ENCODE measurements at regions not wholly inside any gene's neighbourhood (a gene's known extent, or its start where the extent isn't known, plus 50 kb on each side); places are given as distances from the start of the nearest gene placed in this dataset.

DNA sequence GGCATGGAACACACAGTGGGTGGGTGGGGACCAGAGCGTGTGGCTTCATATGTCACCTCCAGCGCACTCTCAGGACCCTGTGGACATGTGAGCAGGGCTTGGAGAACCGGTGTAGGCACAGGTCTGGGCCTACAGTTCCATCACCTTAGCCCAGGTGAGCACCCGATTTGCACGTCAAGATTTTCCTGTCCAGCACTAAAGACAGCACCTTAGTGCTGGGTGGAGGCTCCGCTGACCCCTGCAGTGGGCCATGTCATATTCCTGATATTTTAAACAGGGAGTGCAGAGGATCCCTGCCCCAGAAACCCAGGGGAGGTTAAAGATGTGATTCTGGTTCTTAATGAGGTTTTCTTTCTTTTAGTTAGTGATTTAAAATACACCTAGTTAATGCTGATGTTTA lies 356.0 kb upstream of the IRX4 start:
- POLR2A ChIA-PET: no interaction called here
- CTCF ChIA-PET: no interaction called here
- TF ChIP-seq, protein P1, sequence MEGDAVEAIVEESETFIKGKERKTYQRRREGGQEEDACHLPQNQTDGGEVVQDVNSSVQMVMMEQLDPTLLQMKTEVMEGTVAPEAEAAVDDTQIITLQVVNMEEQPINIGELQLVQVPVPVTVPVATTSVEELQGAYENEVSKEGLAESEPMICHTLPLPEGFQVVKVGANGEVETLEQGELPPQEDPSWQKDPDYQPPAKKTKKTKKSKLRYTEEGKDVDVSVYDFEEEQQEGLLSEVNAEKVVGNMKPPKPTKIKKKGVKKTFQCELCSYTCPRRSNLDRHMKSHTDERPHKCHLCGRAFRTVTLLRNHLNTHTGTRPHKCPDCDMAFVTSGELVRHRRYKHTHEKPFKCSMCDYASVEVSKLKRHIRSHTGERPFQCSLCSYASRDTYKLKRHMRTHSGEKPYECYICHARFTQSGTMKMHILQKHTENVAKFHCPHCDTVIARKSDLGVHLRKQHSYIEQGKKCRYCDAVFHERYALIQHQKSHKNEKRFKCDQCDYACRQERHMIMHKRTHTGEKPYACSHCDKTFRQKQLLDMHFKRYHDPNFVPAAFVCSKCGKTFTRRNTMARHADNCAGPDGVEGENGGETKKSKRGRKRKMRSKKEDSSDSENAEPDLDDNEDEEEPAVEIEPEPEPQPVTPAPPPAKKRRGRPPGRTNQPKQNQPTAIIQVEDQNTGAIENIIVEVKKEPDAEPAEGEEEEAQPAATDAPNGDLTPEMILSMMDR (IDR thresholded peaks at IDR 0.05; ENCODE audit: insufficient read depth, low read length, missing control alignments): no peak
- no peak for DNase-seq (ENCODE audit: low read depth, low spot score)
- no peak overlapping the region for H3K4me3 ChIP-seq (ENCODE audit: low read depth, low read length)

GRCh38 chr5:2227433-2227832 lies 344.7 kb upstream of the IRX4 start:
- POLR2A ChIA-PET: no interaction called here
- CTCF ChIA-PET: no interaction called here
- TF ChIP-seq, protein P1 (IDR thresholded peaks at IDR 0.05; ENCODE audit: insufficient read depth, low read length, missing control alignments): no peak
- H3K4me3 ChIP-seq (ENCODE audit: low read depth, low read length): no peak overlapping the region
- no peak for DNase-seq (ENCODE audit: low read depth, low spot score)

- DNase-seq (ENCODE audit: low read depth, low spot score): no peak
- ChIA-PET CTCF (no interaction called here), POLR2A (no interaction called here)
- no peak overlapping the region for H3K4me3 ChIP-seq (ENCODE audit: low read depth, low read length)
- TF ChIP-seq, protein P1 (IDR thresholded peaks at IDR 0.05; ENCODE audit: insufficient read depth, low read length, missing control alignments): no peak
These were observed 342.0 kb upstream of the IRX4 start for GRCh38 chr5:2224689-2225088.

DNA sequence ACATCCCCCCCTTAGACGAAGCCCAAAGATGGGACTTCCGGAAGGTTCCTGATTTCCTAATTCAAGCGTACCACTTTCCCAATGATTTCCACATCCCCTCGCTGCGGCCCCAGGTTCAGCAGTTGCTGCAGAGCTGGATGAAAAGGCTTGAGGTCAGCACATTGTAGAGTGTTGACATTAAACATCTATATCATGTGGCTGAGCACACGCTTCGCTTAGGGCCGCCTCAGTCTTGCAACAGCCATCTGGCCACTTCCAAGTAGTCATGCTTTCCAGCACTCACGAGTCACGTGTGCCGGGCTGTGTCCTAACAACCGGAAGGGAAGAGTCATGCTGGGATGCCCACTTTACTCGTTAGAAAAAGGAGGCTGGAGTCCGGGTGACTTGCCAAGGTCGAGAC lies 340.6 kb upstream of the IRX4 start:
- ChIA-PET POLR2A (no interaction called here), CTCF (no interaction called here)
- TF ChIP-seq, protein P1 (IDR thresholded peaks at IDR 0.05; ENCODE audit: insufficient read depth, low read length, missing control alignments): no peak
- no peak overlapping the region for H3K4me3 ChIP-seq (ENCODE audit: low read depth, low read length)
- no peak for DNase-seq (ENCODE audit: low read depth, low spot score)

DNA sequence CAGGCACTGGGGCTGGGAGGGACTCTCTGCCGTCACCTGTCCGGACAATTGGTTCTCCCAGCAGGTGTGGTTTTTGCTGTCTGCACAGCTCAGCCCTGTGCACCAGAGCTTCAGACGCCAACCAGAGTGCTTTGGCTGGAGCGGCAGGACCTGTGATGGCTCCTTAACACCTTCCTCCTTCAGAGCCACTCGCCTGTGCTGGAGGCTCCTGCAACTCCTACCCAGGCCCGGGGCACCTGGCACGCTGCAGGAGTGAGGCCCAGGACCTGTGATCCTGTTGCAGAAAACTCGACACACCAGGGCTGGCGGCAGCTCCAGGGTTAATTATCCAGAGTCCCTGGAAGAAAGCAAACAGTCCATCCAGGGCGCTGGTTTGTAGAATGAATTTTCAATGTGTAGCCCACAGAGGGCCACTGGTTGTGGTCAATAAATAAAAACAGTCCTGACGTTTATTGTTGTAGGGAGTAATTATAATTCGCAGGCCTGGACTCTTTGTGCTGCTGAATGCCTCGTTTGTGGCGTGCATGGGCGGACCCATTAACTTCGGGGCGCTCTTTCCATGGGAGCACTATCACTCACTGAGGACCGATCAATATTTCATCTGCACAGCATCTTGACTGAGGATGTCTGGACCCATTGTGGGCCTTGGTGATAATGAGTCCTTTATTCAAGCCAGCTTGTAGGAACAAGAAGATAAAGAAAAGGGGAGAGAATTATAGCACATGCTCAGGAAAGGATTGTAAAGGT lies 339.7 kb upstream of the IRX4 start:
- ChIA-PET POLR2A (no interaction called here), CTCF (no interaction called here)
- no peak for DNase-seq (ENCODE audit: low read depth, low spot score)
- no peak overlapping the region for H3K4me3 ChIP-seq (ENCODE audit: low read depth, low read length)
- TF ChIP-seq, protein P1 (IDR thresholded peaks at IDR 0.05; ENCODE audit: insufficient read depth, low read length, missing control alignments): no peak

DNA sequence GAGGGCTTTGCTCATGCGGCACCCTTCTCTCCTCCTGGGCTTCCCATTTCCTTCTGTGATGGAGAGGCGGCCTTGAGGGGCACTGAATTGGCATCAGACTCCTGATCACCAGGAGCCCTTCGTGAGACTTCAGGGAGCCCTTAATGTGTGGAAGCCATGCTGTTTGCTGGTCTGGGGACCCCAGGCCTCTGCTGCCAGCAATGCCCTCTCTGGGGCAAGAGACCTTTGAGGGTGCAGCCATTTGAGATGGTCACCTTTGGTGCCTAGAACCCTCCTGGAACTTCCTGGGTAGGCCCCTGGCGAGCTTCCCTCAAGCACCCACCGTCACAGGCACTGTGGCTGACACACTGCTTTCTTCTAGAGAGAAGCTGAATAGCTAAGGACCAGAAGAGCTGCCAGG lies 338.7 kb upstream of the IRX4 start:
- no peak for DNase-seq (ENCODE audit: low read depth, low spot score)
- POLR2A ChIA-PET: no interaction called here
- CTCF ChIA-PET: no interaction called here
- TF ChIP-seq, protein P1 (IDR thresholded peaks at IDR 0.05; ENCODE audit: insufficient read depth, low read length, missing control alignments): no peak
- H3K4me3 ChIP-seq (ENCODE audit: low read depth, low read length): no peak overlapping the region
